Esophagus muscularis mucosa (tissue), 4 donors: ENCODE measurements at regions not wholly inside any gene's neighbourhood (a gene's known extent, or its start where the extent isn't known, plus 50 kb on each side); places are given as distances from the start of the nearest gene placed in this dataset.
A peak's percentile ranks its signal among the peaks of the same experiment; 100 is the strongest.

Source experiments
- CTCF ChIP-seq, 3 experiments: fragments of 200-600 bp in 2 of 3; fragments of 450-650 bp in 1 of 3; sonication (generic) in 2 of 3; IDR thresholded peaks; one replicate each; pipeline ENCODE4 v1.5.1; 2017 to 2019; ENCODE audit warnings: antibody characterized with exemption in 3 of 3, mild to moderate bottlenecking in 2 of 3, moderate library complexity in 1 of 3
- EP300 ChIP-seq: sonication (generic); formaldehyde crosslinking; IDR thresholded peaks from one replicate; pipeline ENCODE4 v1.6.1; 2017; ENCODE audit warnings: antibody characterized with exemption
- POLR2A ChIP-seq: fragments of 450-650 bp; IDR thresholded peaks from one replicate; pipeline ENCODE4 v1.6.1; 2017; ENCODE audit warnings: antibody characterized with exemption, moderate library complexity, mild to moderate bottlenecking, low read depth
- POLR2AphosphoS5 ChIP-seq, 2 donors: sonication (generic); formaldehyde crosslinking; IDR thresholded peaks; one replicate each; pipeline ENCODE4 v1.6.1; 2017; ENCODE audit warnings: antibody characterized with exemption in 2 of 2

DNA sequence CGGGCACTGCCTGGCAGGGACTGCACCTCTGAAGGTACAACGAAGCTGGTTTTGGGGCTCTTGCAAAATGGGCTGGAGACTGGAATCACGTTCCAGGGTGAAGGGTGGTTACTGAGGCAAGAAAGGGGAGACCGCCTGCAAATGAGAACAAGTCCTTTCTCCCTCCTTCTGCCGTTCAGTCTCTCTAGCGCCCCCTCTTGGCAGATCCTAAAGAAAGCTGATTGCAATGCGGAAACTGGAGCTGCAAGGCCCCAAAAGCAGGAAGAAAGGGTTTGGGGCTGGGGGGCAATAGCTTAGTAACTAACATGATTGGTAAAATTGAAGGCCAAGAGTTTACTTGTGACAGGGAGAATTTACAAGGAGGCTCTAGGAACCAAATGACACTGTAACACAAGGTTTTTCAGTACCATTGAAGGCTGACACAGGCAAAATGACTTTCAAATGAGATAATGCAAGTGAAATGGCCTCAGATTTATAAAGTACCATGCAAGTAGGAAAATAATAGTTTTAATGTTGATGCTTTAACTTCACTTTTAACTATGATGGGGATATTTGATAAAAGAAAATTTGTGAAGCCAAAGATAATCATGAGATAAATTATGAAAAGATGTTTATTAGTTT, 222.7 kb upstream of the HAND2 start:
- TF ChIP-seq CTCF (IDR thresholded peaks at IDR 0.05) = peak in 1 of 3 experiments; percentile 20
- TF ChIP-seq POLR2AphosphoS5 (IDR thresholded peaks at IDR 0.05) = no peak
- no peak for TF ChIP-seq POLR2A
- no peak for TF ChIP-seq EP300
